Right cardiac atrium (tissue), 5 donors: ENCODE measurements at regions not wholly inside any gene's neighbourhood (a gene's known extent, or its start where the extent isn't known, plus 50 kb on each side); places are given as distances from the start of the nearest gene placed in this dataset.
"Not testable (repeated sequence)": the region's sequence is repeated elsewhere in the genome, so short reads cannot be mapped to it uniquely, and the experiment has no call there.

Experiments
- ATAC-seq, 2 donors: fragments of 200-7000 bp; cut with Tn5 transposase; one replicate each; pipeline versions ENCODE4 v1.8.0 to v1.9.1; 2020; ENCODE audit warnings: moderate library complexity in 2 of 2, mild to moderate bottlenecking in 1 of 2
- DNase-seq, 3 donors: peaks; one replicate each; pipeline ENCODE4 v3.0.0-alpha.2; 2020
- H3K27ac ChIP-seq: one replicate; pipeline ENCODE4 v1.5.1; 2013; ENCODE audit warnings: mild to moderate bottlenecking, low read length, control low read depth, moderate library complexity
- H3K27me3 ChIP-seq: one replicate; pipeline ENCODE4 v1.6.1; 2013; ENCODE audit not compliant: control insufficient read depth, insufficient read depth
- H3K4me1 ChIP-seq: one replicate; pipeline ENCODE4 v1.6.1; 2013; ENCODE audit warnings: low read length; ENCODE audit not compliant: control insufficient read depth, insufficient read depth
- H3K4me3 ChIP-seq: one replicate; pipeline ENCODE4 v1.5.1; 2013; ENCODE audit warnings: low read length, control low read depth
- H3K9me3 ChIP-seq: one replicate; pipeline ENCODE4 v1.6.1; 2013; ENCODE audit warnings: low read length; ENCODE audit not compliant: control insufficient read depth
- WGBS: extraction: QIAGEN DNeasy Blood & Tissue Kit; methylation state at CpG from one replicate; pipeline ENCODE4 v1.1.7; 2013; 5-methylcytosine and 5-hydroxymethylcytosine counted together
- intact Hi-C, 4 donors: fragments of 100-400 bp; cut with DNase I; formaldehyde crosslinking; loops; one replicate each; pipeline versions ENCODE4 v1.11.0 to v1.14.0; 2022 to 2023
- donor health status: healthy with polysubstance abuse.
- donor health status: DM: no; HTN: yes; CAD: no.
- donor health status: DM: no; HTN: no; CAD: no.
- donor health status: DM: no; HTN: yes; CAD: no; lungs with severe emphysema.
- donor health status: DM: yes; HTN: yes; CAD: no.

DNA sequence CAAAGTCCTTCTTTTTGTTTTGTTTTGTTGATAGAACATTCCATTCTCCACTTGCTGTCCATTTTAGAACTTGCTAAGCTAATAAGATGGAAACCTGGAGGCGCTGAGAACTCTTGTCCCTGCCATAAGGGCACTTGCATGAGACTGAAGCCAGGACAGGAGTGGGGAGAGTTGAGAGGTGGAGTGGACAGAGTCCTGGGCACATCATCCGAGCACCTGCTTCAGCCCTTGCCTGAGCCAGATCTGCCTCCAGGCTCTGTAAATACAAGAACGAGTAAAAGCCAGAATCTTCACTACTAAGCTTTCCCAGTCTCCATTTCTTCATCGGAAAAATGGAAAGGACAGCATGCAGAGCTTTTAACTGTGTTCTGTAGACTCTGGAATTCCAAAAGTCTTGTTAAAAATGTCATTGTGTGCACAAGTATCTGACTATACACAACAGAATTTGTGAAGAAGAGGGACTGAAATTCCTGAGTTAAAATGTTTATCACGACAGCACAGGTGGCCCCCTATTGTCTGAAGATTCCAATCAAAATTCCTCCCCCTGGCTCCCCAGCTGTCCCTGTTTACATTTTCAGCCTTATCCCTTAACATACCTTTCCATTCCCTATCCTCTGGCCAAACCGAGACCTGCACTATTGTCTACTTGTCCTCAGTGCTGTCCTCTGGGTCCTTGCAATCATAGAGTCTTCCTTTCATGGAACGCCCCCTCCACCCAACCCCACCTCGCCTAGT lies 498.2 kb upstream of the TNP1 start:
- WGBS = 91% methylated on average over 8 of the region's 8 CpGs
- Histone ChIP-seq H3K4me3 (no peak overlapping the region), H3K27me3 (no peaks in the 10 kb centered on the region), H3K27ac (no peak overlapping the region), H3K4me1 (peaks cover 11% of the 10 kb centered on the region), H3K9me3 (no peaks in the 10 kb centered on the region)
- DNase-seq = no peak
- intact Hi-C loops = no loop called here
- ATAC-seq = no peak

DNA sequence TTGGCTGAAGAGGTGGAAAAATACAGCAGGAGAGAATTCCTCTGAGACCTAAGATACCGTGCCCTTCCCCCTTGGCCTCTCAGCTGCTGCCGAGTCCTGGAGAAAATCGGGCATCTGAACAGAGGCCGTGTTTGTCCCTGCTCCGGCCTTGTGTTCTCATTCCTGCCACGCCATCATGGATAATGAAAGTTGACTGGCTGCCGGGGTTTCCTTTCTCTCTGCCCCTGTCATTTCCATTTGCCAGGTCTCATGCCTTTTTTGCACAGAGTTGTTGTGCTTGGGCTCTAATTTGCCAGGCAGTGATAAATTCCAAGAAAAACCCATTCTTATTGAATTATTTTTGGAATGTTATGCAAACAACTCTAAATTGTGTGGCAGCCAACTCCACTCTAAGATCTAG lies 496.9 kb upstream of the TNP1 start:
- WGBS = 39% methylated on average over 7 of the region's 7 CpGs
- no peak overlapping the region for H3K27ac ChIP-seq
- ATAC-seq (peak; percentile 59 to 81), DNase-seq (peak; percentile 43 to 76 (median 70))
- peaks cover 11% of the 10 kb centered on the region for H3K4me1 ChIP-seq
- H3K27me3 ChIP-seq = no peaks in the 10 kb centered on the region
- intact Hi-C loops = no loop called here
- no peak overlapping the region for H3K4me3 ChIP-seq
- no peaks in the 10 kb centered on the region for H3K9me3 ChIP-seq

DNA sequence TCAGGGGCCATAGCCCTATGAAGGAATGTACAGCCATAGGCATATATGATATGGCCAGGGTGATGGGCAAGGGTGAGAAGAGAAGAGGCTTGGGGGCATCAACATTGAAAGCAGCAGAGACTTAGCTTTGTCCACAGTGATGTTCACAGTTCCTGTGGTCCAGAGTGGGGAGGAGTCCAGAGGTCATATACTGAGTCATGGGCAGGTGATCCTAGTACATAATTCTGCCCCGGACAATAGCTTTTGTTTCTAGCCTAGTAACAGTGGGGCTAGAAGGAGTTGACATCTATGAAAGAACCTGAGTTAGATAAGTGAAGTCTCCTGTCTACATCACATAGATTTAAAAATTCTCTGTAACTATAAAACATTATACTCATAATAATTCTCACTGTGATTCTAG lies 496.3 kb upstream of the TNP1 start:
- H3K4me1 ChIP-seq = peaks cover 11% of the 10 kb centered on the region
- no peaks in the 10 kb centered on the region for H3K27me3 ChIP-seq
- WGBS = 95% methylated on average over 1 of the region's 1 CpG
- intact Hi-C loops = no loop called here
- no peak overlapping the region for H3K27ac ChIP-seq
- DNase-seq (no peak), ATAC-seq (no peak)
- no peaks in the 10 kb centered on the region for H3K9me3 ChIP-seq
- H3K4me3 ChIP-seq = no peak overlapping the region

GRCh38 chr2:217353591-217353990 lies 493.7 kb upstream of the TNP1 start:
- H3K27me3 ChIP-seq = no peaks in the 10 kb centered on the region
- DNase-seq (no peak), ATAC-seq (no peak)
- peaks cover 2% of the 10 kb centered on the region for H3K4me1 ChIP-seq
- WGBS = 80% methylated on average over 4 of the region's 4 CpGs
- intact Hi-C loops = no loop called here
- H3K27ac ChIP-seq = no peak overlapping the region
- no peak overlapping the region for H3K4me3 ChIP-seq
- H3K9me3 ChIP-seq = no peaks in the 10 kb centered on the region

DNA sequence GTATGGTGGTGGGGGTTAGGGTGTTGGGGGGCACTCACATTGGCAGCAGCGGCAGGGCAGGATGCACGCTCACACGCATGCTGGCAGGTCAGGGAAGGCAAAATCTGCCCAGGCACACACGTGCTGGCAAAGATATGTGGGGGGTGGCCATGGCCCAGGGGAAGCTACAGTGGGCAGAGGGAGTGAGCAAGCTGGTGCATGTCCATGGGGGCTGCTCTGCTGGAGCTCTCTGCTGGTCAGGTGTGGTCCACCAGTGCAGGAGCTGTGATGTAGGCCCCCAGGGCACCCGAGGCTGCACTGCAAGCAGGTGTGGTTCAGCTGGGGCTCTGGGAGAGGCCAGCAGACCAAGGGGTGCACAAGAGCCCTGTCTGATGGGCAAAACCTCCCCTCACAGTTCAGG lies 491.5 kb upstream of the TNP1 start:
- intact Hi-C loops = no loop called here
- Histone ChIP-seq H3K4me1 (peaks cover 2% of the 10 kb centered on the region), H3K9me3 (no peaks in the 10 kb centered on the region), H3K27me3 (no peaks in the 10 kb centered on the region), H3K4me3 (no peak overlapping the region), H3K27ac (no peak overlapping the region)
- DNase-seq (peak in 1 of 3 donors; percentile 44), ATAC-seq (no peak)
- WGBS = 83% methylated on average over 5 of the region's 5 CpGs

DNA sequence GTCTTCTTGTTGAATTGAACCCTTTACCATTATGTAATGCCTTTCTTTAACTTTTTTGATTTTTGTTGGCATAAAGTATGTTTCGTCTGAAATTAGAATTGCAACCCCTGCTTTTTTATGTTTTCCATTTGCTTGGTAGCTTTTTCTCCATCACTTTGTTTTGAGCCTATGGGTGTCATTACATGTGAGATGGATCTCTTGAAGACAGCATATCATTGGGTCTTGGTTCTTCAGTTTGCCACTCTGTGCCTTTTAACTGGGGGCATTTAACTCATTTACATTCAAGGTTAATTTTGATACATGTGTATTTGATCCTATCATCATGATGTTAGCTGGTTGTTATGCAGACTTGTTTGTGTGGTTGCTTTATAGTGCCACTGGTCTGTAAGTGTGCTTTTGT lies 489.4 kb upstream of the TNP1 start:
- 45% methylated on average over 1 of the region's 1 CpG for whole genome bisulfite sequencing
- intact Hi-C loops = no loop called here
- ATAC-seq = no peak

DNA sequence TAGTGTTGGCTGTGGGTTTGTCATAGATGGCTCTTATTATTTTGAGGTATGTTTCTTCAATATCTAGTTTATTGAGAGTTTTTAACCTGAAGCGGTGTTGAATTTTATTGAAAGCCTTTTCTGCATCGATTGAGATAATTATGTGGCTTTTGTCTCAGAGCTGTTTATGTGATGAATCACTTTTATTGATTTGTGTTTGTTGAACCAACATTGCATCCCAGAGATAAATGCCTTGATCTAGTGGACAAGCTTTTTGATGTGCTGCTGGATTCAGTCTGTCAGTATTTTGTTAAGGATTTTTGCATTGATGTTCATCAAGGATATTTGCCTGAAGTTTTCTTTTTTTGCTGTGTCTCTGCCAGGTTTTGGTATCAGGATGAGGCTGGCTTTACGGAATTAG lies 487.8 kb upstream of the TNP1 start:
- WGBS = 30% methylated on average over 3 of the region's 3 CpGs
- H3K27me3 ChIP-seq, H3K4me3 ChIP-seq, H3K27ac ChIP-seq, DNase-seq, H3K9me3 ChIP-seq, H3K4me1 ChIP-seq, ATAC-seq, intact Hi-C loops: not testable (repeated sequence)

More for the DNA sequence above, 489.4 kb upstream of the TNP1 start:
- H3K27me3 ChIP-seq = no peaks in the 10 kb centered on the region
- no peak for DNase-seq
- H3K9me3 ChIP-seq = no peaks in the 10 kb centered on the region
- H3K27ac ChIP-seq = no peak overlapping the region
- H3K4me1 ChIP-seq = no peaks in the 10 kb centered on the region
- no peak overlapping the region for H3K4me3 ChIP-seq

DNA sequence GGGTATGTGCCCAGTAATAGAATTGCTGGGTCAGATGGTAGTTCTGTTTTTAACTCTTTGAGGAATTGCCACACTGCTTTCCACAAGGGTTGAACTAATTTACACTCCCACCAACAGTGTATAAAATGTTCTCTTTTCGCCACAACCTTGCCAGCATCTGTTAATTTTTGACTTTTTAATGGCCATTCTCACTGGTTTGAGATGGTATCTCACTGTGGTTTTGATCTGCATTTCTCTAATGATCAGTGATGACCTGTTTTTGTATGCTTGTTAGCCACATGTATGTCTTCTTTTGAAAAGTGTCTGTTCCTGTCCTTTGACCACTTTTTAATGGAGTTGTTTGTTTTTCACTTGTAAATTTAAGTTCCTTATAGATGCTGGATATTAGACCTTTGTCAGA lies 486.2 kb upstream of the TNP1 start:
- DNase-seq, H3K4me1 ChIP-seq: not testable (repeated sequence)

GRCh38 chr2:217340899-217341298 lies 481.0 kb upstream of the TNP1 start:
- intact Hi-C loops = no loop called here
- Histone ChIP-seq H3K27me3 (no peaks in the 10 kb centered on the region), H3K27ac (no peak overlapping the region), H3K4me3 (no peak overlapping the region), H3K9me3 (no peaks in the 10 kb centered on the region), H3K4me1 (no peaks in the 10 kb centered on the region)
- DNase-seq = no peak
- WGBS = 94% methylated on average over 1 of the region's 1 CpG
- ATAC-seq = no peak

More for the DNA sequence above, 486.2 kb upstream of the TNP1 start:
- H3K9me3 ChIP-seq, intact Hi-C loops, ATAC-seq, H3K27me3 ChIP-seq, H3K4me3 ChIP-seq, H3K27ac ChIP-seq: not testable (repeated sequence)
- WGBS = 97% methylated on average over 1 of the region's 1 CpG

DNA sequence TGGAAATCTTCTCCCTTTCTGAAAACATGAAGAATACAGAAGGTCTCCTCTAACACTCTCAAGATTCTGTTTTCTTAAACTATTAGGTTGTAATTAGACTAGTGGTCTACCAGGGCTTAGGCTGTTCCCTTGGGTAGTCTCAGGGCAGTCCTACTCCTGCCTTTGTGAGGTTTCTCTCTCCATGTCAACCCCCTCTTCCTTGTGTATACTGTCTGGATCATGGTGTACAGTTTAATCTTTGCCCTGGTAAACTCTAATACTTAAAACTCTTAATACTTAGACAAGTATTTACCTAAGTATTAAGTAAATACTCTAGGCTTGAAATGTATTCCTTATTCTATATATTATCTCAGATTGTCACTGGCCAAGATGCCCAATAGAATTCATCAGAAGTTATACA lies 480.3 kb upstream of the TNP1 start:
- no peak overlapping the region for H3K4me3 ChIP-seq
- no peaks in the 10 kb centered on the region for H3K9me3 ChIP-seq
- H3K4me1 ChIP-seq = no peaks in the 10 kb centered on the region
- intact Hi-C loops = no loop called here
- no peak overlapping the region for H3K27ac ChIP-seq
- H3K27me3 ChIP-seq = no peaks in the 10 kb centered on the region
- ATAC-seq (no peak), DNase-seq (no peak)

GRCh38 chr2:217339753-217340152 lies 479.9 kb upstream of the TNP1 start:
- ATAC-seq (no peak), DNase-seq (no peak)
- Histone ChIP-seq H3K27me3 (no peaks in the 10 kb centered on the region), H3K27ac (no peak overlapping the region), H3K4me3 (no peak overlapping the region), H3K4me1 (no peaks in the 10 kb centered on the region), H3K9me3 (no peaks in the 10 kb centered on the region)
- 95% methylated on average over 5 of the region's 5 CpGs for WGBS
- intact Hi-C loops = no loop called here
